ENCODE measurements at regions not wholly inside any gene's neighbourhood (a gene's known extent, or its start where the extent isn't known, plus 50 kb on each side); places are given as distances from the start of the nearest gene placed in this dataset.

- Mint-ChIP-seq H3K27ac (peak overlapping the region; percentile 43), H3K4me3 (ENCODE audit: low read depth) (no peak overlapping the region), H3K27me3 (no peaks in the 10 kb centered on the region), H3K9me3 (ENCODE audit: low read depth) (no peaks in the 10 kb centered on the region), H3K36me3 (ENCODE audit: insufficient read depth) (no peaks in the 10 kb centered on the region), H3K4me1 (ENCODE audit: low read depth) (peaks cover 50% of the 10 kb centered on the region)
- TF ChIP-seq CTCF (IDR thresholded peaks at IDR 0.05; ENCODE audit: unreplicated experiment) = no peak
- DNase-seq (ENCODE audit: low spot score, unreplicated experiment) = no peak
Observed at GRCh38 chr5:123807177-123807945, 295.4 kb downstream of the CSNK1G3 start.

GRCh38 chr5:123806644-123807043, 294.7 kb downstream of the CSNK1G3 start:
- no peak for TF ChIP-seq CTCF (IDR thresholded peaks at IDR 0.05; ENCODE audit: unreplicated experiment)
- H3K27me3 Mint-ChIP-seq = no peaks in the 10 kb centered on the region
- H3K27ac Mint-ChIP-seq = peak overlapping the region; percentile 43
- peaks cover 48% of the 10 kb centered on the region for H3K4me1 Mint-ChIP-seq (ENCODE audit: low read depth)
- no peaks in the 10 kb centered on the region for H3K9me3 Mint-ChIP-seq (ENCODE audit: low read depth)
- no peaks in the 10 kb centered on the region for H3K36me3 Mint-ChIP-seq (ENCODE audit: insufficient read depth)
- no peak overlapping the region for H3K4me3 Mint-ChIP-seq (ENCODE audit: low read depth)
- no peak for DNase-seq (ENCODE audit: low spot score, unreplicated experiment)

GRCh38 chr5:123805300-123805699, 293.3 kb downstream of the CSNK1G3 start:
- no peak for DNase-seq (ENCODE audit: low spot score, unreplicated experiment)
- no peak overlapping the region for H3K4me3 Mint-ChIP-seq (ENCODE audit: low read depth)
- H3K27ac Mint-ChIP-seq = no peak overlapping the region
- H3K36me3 Mint-ChIP-seq (ENCODE audit: insufficient read depth) = no peaks in the 10 kb centered on the region
- TF ChIP-seq CTCF (IDR thresholded peaks at IDR 0.05; ENCODE audit: unreplicated experiment) = no peak
- no peaks in the 10 kb centered on the region for H3K9me3 Mint-ChIP-seq (ENCODE audit: low read depth)
- H3K4me1 Mint-ChIP-seq (ENCODE audit: low read depth) = peaks cover 37% of the 10 kb centered on the region
- no peaks in the 10 kb centered on the region for H3K27me3 Mint-ChIP-seq

GRCh38 chr5:123803359-123803758, 291.4 kb downstream of the CSNK1G3 start:
- no peak for TF ChIP-seq CTCF (IDR thresholded peaks at IDR 0.05; ENCODE audit: unreplicated experiment)

GRCh38 chr5:123802298-123802951, 290.4 kb downstream of the CSNK1G3 start:
- Mint-ChIP-seq H3K4me3 (ENCODE audit: low read depth) (no peak overlapping the region), H3K27ac (no peak overlapping the region), H3K36me3 (ENCODE audit: insufficient read depth) (no peaks in the 10 kb centered on the region), H3K27me3 (no peaks in the 10 kb centered on the region), H3K4me1 (ENCODE audit: low read depth) (peaks cover 19% of the 10 kb centered on the region), H3K9me3 (ENCODE audit: low read depth) (no peaks in the 10 kb centered on the region)
- no peak for TF ChIP-seq CTCF (IDR thresholded peaks at IDR 0.05; ENCODE audit: unreplicated experiment)
- DNase-seq (ENCODE audit: low spot score, unreplicated experiment) = no peak

More at GRCh38 chr5:123803359-123803758, 291.4 kb downstream of the CSNK1G3 start:
- no peaks in the 10 kb centered on the region for H3K36me3 Mint-ChIP-seq (ENCODE audit: insufficient read depth)
- H3K4me3 Mint-ChIP-seq (ENCODE audit: low read depth) = no peak overlapping the region
- no peak overlapping the region for H3K27ac Mint-ChIP-seq
- no peaks in the 10 kb centered on the region for H3K9me3 Mint-ChIP-seq (ENCODE audit: low read depth)
- H3K4me1 Mint-ChIP-seq (ENCODE audit: low read depth) = peaks cover 21% of the 10 kb centered on the region
- no peaks in the 10 kb centered on the region for H3K27me3 Mint-ChIP-seq
- no peak for DNase-seq (ENCODE audit: low spot score, unreplicated experiment)
